HS-5 (cell line): ENCODE measurements at regions not wholly inside any gene's neighbourhood (a gene's known extent, or its start where the extent isn't known, plus 50 kb on each side); places are given as distances from the start of the nearest gene placed in this dataset.
A peak's percentile ranks its signal among the peaks of the same experiment; 100 is the strongest.
"Not testable (repeated sequence)": the region's sequence is repeated elsewhere in the genome, so short reads cannot be mapped to it uniquely, and the experiment has no call there.

Experiments
- DNase-seq: peaks from one replicate; pipeline ENCODE4 v3.0.0-alpha.2; 2012; ENCODE audit warnings: low read depth

DNA sequence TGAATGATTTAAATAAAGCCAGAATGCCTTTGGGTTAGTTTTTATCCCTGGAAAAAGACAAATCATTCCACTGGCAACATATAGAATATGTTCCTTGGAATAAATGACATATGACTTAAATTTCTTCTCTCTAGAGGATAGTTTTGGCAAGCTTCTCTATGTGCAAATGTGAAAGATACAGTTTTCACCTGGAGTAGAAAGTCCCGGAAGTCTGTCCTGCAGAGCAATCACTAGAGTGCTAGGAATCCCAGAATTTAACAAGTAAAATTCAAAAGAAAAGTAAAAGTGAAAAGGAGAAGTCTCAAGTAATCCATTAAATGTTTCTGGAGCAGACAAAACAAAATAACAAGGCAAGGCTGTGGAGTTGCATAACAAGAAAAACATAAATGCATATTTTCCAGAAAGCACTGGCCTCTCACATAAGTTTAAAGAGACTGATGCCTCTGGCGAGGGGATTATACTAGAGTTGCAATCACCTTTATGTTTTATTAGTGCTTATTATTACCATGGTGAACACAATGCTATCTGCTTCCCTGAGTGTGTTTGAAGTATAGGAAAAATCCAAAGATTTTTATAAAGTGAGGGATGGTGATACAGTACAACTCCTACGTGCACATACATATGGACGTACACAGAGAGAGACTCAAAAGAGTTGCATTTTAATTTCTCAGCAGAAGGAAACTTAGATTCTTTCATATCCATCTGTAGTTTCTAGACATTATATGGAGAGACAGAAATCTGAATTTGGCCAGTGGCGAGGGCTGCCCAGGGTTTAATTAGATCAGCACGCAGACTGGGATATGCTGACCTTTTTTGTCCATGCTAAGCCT, 188.3 kb upstream of the ANKRD55 start:
- DNase-seq: no peak

DNA sequence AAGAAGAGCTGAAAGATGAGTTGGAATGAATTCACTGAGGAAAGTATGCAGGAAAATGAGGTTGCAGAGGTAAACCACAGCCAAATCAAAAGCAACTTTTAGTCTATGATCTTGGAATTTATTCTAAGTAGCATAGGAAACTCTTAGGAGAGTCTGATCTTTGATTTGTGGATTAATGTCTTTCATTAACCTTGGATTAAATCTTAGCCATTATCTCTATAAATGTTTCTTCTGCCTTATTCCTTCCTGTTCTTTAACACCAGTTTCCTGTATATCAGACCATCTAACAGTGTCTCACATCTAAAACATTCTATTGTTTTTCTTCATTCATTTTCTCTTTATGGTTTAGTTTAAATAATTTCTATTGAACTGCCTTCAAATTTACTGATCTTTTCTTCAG, 187.2 kb upstream of the ANKRD55 start:
- no peak for DNase-seq

DNA sequence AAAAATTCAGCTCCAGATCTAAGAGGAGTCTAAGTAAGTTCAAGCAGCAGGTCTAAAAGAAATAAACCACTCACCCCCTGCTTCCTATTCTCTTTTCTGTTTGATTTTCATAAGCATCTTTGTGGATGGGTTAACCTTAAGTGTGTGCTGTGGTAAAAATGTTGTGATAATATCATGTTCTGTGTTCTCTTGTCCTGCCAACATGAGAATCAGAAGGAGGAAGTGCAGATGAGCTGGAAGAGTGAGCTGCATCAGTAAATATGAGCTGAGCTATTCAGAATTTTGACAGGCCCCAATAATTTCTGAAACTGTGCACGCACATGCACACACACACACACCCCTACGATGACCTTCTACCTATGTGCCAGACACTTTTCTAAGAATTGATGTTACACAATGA, 186.5 kb upstream of the ANKRD55 start:
- DNase-seq: no peak

DNA sequence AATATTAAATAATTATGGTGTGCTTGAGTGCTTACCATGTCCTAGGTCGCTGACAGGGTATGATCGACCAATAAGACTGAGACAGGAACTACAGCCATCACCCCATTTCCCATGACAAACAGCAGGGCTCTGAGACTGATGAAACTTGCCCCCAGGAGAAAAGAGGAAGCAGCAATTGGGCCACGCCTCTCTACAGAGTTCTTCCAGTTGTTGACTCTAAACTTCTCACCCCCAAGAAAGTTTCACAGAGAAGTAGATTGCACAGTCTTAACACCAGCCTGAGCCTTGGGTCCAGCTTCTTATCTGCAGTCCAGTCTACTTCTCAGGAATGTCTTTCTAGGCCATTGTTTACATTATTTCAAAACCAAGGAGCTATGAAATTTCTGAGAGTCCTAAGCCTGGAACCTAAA, 182.2 kb upstream of the ANKRD55 start:
- DNase-seq: no peak

DNA sequence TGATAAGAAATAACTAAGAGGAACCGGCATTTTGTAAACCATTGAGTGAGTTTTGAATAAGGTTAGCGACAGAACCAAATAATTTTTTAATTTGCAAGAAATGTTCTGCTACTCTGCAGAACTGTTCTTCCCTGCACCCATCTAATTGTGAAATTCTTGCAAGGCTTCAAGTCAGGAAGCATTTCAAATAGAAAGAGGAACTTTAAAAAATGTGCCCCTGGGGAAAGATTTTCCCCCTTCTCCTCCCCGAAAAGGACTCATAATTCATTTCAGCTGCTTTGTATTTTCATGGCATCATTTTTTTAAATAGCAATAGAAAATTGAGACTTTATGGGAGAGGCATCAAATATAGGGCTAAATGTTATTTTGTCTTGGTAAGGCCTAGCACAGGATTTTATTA, 180.9 kb upstream of the ANKRD55 start:
- DNase-seq: no peak

DNA sequence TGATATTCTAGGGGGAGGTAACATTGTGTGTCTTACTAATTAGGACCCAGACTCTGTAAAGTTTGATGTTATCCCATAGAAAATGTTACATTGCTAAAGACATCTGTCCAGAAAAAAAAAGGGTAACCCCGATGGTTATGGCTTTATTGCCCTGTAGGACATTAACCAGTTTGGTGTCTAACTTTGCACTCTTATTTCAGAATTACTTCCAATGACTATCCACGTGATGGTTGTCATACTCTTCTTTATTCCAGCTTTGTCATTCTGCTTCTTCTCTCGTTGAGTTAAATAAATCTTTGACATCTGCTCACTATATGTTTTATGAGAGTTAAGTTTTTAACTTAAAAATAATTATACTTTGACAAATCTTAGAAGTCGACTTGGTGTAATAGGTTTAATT, 180.4 kb upstream of the ANKRD55 start:
- no peak for DNase-seq

DNA sequence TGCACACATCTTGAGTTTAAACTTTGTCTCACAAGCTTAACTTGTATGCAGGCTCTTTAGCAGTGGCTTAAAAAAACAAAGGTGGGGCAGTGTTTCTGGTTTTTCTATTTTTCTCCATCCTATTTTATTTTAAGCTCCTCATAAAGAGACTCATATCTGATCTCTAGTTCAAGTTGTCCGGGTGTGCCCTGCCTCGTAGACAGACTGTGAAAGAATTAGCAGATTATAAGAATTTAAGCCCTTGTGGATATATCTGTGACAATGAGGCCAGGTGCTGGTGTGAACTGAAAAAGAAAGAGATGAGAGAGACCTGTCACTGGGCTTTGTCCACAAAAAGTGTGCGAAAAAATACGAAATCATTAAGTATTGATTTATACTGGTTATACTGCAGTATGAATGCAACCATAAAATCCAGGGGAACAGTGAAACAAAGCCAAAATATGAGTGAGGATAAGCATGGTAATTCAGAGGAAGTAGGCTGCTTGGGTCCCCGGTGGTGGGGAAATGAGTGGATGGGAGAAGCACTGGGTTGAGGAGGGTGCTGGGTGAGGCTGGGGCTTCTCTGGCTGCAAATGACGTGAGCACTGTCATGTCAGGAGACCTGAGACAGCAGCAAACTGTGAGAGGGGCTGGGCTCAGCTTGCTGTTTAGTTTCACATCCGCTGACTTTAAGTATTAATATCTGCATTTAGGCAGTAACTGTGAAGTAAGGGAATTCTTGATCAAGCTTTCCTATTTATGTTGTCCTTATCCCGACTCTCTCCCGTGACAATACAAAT, 179.7 kb upstream of the ANKRD55 start:
- no peak for DNase-seq

DNA sequence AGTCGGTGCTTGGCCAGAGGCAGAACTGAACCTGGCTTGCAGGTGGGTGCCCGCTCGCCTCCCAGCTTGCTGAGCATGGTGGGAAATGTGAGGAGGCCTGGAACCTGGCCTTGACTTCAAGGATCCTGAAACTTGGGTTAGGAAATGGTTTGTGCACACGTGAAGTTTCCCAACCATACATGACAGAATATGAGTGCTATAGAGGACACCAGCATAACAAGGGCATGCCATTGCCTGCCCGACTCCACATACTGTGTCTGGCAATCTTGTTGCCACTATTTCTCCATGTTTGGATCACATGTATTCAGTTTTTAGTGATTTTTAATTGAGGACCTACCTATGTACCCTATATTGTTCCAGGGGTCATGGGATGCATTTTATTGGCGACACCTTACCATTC, 177.6 kb upstream of the ANKRD55 start:
- no peak for DNase-seq

DNA sequence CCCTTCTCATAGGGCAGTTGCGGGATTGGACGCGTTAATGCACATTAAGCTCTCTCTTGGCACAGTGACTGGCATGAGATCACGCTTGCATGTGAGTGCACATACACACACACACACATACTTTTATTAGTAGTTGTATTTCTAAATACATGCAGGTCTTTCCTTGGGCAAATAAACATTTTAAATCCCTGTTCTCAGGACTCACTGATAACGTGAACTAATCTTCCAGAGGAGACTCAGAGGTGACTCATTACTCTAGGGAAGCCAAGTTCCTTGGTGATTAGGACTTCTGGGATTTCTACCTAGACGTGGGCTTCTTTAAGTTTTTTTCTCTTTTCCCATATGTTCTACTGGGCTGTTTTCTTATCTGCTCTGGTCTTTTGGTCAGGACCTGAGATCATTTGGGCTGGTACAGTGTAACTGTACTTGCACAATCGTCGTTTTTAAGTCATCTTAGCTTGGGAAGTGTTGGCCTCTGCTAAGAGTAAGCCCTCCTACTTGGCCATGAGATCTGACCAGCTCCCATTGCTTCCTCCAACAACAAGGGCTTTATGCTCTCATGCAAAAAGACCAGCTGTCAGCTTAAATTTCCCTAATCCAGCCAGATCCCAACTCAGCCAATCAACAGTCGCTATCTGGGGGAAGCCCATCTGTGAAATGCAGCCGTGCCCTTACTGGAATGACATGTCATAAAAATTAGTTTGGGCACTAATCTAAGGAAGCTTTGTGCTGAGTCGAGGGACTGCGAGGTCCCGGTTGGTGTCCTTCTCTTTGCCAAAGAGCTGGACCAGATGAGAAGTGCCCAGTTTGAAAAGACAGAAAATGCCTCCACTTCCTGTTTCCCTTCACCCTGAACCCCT, 176.4 kb upstream of the ANKRD55 start:
- DNase-seq: peak; percentile 50

DNA sequence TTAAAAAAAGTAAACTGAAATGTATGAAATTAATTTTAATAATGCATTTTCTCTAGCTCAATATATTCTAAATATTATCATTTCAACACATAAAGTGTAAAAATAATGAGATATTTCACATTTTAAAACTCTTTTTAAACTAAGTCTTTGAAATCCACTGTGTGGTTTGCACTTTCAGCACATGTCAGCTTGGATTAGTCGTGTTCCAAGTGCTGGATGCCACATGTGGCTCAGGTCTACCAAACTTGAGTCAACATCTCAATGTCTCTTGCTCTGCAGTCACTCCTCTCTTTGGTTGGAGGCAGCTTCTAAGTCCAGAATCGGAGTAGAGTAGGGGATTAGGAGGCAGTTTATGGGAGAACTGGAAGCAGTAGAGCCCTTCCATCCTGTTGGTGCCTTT, 173.7 kb upstream of the ANKRD55 start:
- DNase-seq: no peak

DNA sequence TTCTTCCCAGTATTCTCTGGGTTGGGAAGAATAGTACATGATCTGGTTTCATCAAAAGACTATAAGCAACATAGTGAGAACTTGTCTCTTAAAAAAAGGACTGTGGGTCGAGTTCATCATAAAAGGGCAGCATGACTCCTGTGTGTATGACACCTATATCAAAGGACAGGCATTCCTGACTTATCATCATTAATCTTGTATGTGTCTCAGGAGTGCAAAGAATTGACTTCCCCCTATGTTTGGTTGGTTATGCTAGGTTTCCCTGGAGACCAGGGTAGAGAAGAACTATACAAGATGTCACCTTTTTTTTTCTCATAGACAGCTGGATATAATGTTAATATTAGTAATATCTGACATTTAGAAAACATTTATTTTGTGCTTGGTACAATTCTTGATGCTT, 173.1 kb upstream of the ANKRD55 start:
- DNase-seq: no peak

DNA sequence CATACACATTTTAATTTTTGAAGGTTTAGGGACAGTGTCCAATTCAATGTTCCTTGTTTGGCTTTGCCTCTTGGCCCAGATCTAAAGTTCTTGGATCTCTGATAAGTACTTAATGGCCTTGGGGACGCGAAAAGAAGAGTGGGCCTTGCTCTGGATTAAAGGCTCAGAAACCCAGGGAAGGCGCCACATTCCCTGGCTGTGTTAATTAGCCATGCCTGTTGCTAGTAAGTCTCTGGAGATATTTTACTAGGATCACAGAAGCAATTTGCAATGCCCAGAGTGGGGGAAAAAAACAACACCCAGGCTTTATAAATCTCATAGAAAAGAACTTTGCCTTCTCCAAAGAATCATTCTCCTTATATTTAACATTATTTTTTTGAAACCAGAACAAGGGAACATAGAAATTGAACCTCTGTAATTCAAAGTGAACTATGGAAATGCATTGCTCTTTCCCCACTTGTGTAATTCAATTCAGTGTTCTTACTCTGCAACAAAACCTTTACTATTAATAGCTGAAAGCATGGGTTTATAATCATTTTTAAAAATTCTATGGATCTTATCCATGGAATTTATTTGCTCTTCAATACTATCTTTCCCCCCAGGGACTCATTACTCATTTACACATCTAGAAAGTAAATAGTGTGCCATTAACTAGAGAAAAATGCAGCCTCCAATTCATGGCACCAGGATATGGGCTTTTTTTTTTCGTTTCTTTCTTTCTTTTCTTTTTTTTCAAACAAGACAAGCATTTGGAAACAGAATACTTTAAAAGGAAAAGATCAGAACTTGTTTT, 172.2 kb upstream of the ANKRD55 start:
- no peak for DNase-seq

DNA sequence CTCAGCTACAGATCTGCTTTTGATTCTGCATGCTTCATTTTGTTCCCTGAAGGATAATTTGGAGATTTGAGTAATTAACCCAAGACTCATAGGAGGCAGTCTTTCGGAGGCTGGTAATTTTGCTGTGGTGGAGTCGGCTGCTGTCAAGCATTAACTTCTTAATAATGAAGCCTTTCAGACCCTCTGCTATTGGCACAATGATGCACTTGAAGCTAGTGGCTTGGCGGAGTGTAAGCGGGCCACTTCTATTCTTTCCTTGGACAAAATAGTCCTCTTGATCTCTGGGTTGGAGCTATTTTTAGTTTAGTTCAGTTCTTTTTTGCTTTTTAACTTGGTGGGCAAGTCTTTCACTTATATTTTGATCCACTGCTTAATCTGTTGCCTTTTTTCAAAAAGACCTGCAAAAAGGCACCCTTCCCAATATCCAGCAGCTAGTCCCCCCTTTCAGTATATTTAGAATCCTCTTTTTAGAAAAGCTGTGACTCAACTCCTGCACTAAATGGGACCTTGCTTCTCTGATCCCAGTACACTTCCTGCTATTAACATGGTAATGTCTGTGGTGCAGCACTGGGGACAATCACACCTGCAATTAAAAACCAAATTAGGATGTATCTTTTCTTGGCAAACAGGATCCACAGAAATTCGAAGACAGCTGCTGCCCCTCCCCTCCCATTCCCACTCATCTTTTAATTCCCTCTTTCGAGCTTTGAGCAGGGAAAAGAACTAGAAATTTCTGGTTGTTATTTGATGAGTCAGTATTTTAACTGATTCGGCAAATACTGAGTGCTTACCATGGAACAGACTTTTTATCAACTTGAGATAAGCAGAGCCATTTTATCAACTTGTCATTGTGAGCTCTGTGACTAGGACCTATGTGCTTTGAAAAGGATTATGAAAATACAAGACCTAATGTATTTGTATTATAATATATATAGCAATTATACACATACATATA, 169.4 kb upstream of the ANKRD55 start:
- DNase-seq: no peak

DNA sequence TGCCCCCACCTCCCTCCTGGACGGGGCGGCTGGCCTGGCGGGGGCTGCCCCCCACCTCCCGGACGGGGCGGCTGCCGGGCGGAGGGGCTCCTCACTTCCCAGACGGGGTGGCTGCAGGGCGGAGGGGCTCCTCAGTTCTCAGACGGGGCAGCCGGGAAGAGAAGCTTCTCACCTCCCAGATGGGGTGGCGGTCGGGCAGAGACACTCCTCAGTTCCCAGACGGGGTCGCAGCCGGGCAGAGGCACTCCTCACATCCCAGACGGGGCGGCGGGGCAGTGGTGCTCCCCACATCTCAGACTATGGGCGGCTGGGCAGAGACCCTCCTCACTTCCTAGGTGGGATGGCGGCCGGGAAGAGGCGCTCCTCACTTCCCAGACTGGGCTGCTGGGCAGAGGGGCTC, 164.7 kb upstream of the ANKRD55 start:
- not testable (repeated sequence) for DNase-seq

DNA sequence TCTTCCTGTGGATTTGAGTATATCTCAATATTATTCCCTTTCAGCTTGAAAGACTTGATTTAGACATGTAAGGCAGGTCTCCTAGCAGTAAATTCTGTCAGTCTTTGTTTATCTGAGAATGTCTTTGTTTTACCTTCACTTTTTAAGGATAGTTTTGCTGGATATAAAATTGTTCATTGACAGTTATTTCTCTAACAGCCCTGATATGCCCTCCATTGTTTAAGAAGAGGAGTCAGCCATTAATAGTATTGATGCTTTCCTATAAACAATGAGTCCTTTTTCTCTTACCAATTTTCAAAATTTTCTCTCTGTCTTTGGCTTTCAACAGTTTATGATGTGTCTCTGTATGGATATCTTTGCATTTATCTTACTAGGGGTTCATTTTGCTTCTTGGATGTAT, 163.5 kb upstream of the ANKRD55 start:
- DNase-seq: no peak

DNA sequence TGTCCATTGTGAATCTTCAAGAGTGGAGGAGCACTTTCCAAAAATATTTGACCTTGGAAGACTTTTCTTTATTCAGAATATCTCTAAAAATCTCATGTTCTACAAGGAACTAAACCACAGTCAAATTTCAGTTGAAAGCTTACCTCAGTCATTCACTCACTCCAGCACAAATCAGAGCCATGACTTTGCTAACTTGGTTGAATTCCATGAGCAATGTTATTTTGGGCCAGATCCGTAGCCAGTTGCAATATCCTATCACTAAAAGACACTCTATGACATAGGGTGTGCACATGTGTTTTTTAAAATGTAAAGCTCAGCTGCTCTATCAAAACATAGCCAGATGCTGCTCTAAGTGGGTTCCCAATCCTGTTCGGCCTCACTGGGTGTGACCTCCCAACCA, 156.1 kb upstream of the ANKRD55 start:
- DNase-seq: no peak

DNA sequence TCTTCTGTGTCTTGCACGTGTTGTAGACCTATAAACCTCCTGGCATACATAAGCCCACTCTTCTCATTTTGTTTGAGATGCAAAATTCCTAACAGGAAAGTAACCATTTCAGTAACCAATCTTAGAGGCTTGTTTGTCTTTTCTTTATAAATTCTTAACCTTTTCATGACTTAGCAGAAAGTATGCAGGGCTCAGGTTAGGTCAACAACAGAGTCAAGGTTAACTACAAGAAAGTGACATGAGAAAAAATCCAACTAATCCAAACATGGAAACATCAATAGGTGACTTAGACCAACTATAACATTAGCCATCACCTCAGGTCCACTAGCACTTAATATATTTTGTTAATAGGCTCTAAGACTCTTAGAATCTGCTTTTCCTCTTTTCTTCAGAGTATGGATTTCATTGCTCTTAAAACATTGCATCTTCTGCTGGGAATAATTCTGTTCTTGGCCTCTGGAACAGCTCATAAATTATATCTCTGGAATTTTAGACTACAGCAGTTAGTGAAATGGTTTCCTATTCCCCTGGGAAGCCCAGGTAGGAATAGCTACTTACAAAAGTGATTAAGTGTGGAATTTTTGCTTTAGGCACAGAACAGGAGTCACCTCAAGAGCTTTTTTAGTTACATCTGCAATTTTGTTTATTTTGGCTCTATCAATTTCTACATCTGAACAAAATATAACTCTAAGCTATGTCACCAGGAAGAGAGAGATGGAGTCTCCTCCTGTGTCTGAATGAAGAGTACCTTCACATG, 155.3 kb upstream of the ANKRD55 start:
- no peak for DNase-seq

DNA sequence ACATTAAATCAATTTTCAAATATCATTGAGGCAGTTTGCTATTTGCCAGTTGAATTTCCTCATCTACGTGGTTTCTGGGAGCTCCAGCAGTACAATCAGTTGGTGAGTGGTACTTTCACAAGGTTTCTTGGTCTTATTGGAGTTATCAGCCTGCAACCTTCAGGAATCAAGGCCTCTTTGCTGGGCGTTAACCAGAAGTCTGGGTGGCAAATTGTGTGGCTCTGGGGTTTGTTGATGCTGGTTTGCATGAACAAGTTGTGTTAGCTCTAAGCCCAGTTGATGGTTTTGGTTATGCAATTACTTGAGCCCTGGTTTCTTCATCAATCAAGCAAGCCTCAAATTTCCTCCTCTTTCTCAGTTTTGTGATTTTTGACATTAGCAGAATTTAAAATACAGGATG, 152.9 kb upstream of the ANKRD55 start:
- DNase-seq: no peak

DNA sequence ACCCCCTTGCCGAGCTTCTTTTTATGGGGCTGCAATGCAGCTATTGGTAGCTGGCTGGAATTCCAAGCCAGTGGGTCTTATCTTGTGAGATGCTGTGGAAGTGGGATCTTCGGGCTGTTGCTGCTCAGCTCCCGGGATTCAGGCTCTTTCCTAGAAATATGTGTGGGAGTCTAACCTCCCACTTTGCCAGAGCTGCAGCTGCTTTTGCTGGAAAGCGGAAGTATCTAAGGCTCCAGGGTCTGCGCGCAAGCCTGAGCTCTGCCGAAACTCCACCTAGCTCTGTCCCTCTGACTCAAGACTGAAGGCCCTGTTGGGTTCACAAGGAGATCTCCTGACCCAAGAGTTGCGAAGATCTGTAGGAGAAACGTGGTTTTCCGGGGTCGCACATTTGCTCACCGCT, 151.1 kb upstream of the ANKRD55 start:
- DNase-seq: no peak

DNA sequence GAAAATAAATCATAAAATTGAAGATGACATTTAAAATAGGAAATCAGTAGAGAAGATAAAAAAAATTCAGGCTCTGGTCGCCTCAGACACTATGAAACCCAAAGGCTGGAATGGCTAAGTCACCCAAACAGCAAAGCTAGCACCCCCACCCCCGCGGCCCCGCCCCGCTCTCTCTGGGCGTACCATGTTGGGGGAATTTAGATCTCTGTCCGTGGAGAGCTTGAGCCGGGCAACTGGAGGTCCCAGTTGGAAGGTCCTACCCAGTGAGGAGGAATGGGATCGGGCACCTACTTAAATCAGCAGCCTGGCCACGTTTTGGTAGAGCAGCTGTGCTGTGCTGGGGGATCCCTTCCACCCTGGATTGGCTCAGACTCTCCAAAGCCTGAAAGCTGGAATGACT, 150.6 kb upstream of the ANKRD55 start:
- DNase-seq: no peak
